GM12878 (cell line): ENCODE measurements at regions not wholly inside any gene's neighbourhood (a gene's known extent, or its start where the extent isn't known, plus 50 kb on each side); places are given as distances from the start of the nearest gene placed in this dataset.
"Not testable (repeated sequence)": the region's sequence is repeated elsewhere in the genome, so short reads cannot be mapped to it uniquely, and the experiment has no call there.

Experiments
- ATAC-seq: fragments of 200-7000 bp; cut with Tn5 transposase; 3 replicates; pipeline ENCODE4 v1.9.1; 2020; ENCODE audit warnings: mild to moderate bottlenecking, moderate library complexity
- BruUV-seq: library from RNA; stranded (reverse); fragments of 400-500 nt; replicated peaks from 2 replicates; lab custom pipeline; 2021; lab: Mats Ljungman, UMichigan
- CTCF ChIA-PET: fragments of 300-600 bp; sonication (Branson Sonifier 250); formaldehyde crosslinking; extraction: SDS; loops from one replicate; lab custom pipeline; 2021; ENCODE audit warnings: inconsistent platforms; lab: Yijun Ruan, JAX
- POLR2A ChIA-PET: fragments of 350-600 bp; formaldehyde crosslinking; extraction: SDS; loops from one replicate; lab custom pipeline; 2021; ENCODE audit warnings: inconsistent platforms; lab: Charles Lee
- RAD21 ChIA-PET: fragments of 300-600 bp; sonication (Branson Sonifier 250); formaldehyde crosslinking; loops from one replicate; lab custom pipeline; 2023; ENCODE audit warnings: antibody characterized with exemption; ENCODE audit not compliant: unreplicated experiment; lab: Charles Lee
- SMC1A ChIA-PET: fragments of 300-600 bp; sonication (Branson Sonifier 250); formaldehyde crosslinking; loops from one replicate; lab custom pipeline; 2023; ENCODE audit not compliant: unreplicated experiment, uncharacterized antibody; lab: Charles Lee
- DNase-seq: peaks from one replicate; pipeline ENCODE4 v3.0.0-alpha.2; 2011; ENCODE audit warnings: low read depth, low spot score
- FAIRE-seq: peaks from 3 replicates; lab custom pipeline; 2011; peaks lifted over from hg19 to GRCh38; lab: Jason Lieb, UNC
- H2AFZ ChIP-seq: 2 replicates; pipeline ENCODE4 v1.6.0; 2011; ENCODE audit warnings: low read depth, low read length, control low read depth; ENCODE audit not compliant: control insufficient read depth
- H3K27ac ChIP-seq: 2 replicates; pipeline ENCODE4 v1.5.1; 2011; ENCODE audit warnings: control low read depth; ENCODE audit not compliant: control insufficient read depth, insufficient read depth
- H3K27me3 ChIP-seq, 2 experiments: replicated peaks in 1 of 2; 2 replicates each; pipeline versions ENCODE4 v1.6.0 to v1.6.1; 2011; ENCODE audit warnings: low read length in 1 of 2; ENCODE audit not compliant: control insufficient read depth in 2 of 2, insufficient read depth in 2 of 2
- H3K36me3 ChIP-seq, 2 experiments: 2 replicates each; pipeline ENCODE4 v1.5.1; 2011; ENCODE audit warnings: low read length in 1 of 2; ENCODE audit not compliant: control insufficient read depth in 2 of 2, insufficient read depth in 2 of 2
- H3K4me1 ChIP-seq: 2 replicates; pipeline ENCODE4 v1.6.1; 2011; ENCODE audit warnings: mild to moderate bottlenecking, low read length, moderate library complexity, mixed read lengths; ENCODE audit not compliant: control insufficient read depth, insufficient read depth
- H3K4me2 ChIP-seq: 2 replicates; pipeline ENCODE4 v1.6.0; 2011; ENCODE audit warnings: control low read depth; ENCODE audit not compliant: control insufficient read depth, insufficient read depth
- H3K4me3 ChIP-seq: fragments of 200-600 bp; sonication (generic); 2 replicates; pipeline ENCODE4 v1.5.1; 2016
- H3K79me2 ChIP-seq: 2 replicates; pipeline ENCODE4 v1.6.0; 2011; ENCODE audit warnings: low read length; ENCODE audit not compliant: control insufficient read depth, insufficient read depth
- H3K9ac ChIP-seq: 2 replicates; pipeline ENCODE4 v1.8.0; 2011; ENCODE audit warnings: low read length, control low read depth, mixed read lengths; ENCODE audit not compliant: control insufficient read depth, insufficient read depth
- H3K9me3 ChIP-seq: replicated peaks from 3 replicates; pipeline ENCODE4 v1.5.1; 2011; ENCODE audit warnings: mild to moderate bottlenecking, low read length; ENCODE audit not compliant: control insufficient read depth, insufficient read depth
- H4K20me1 ChIP-seq: 2 replicates; pipeline ENCODE4 v1.6.0; 2011; ENCODE audit not compliant: control insufficient read depth, insufficient read depth
- IKZF1 ChIP-seq: fragments of 450-650 bp; conservative IDR thresholded peaks from 2 replicates; pipeline ENCODE4 v1.6.1; 2017; ENCODE audit warnings: antibody characterized with exemption, mild to moderate bottlenecking
- REST ChIP-seq: IDR thresholded peaks from 2 replicates; pipeline ENCODE4 v1.6.1; 2012; ENCODE audit warnings: mild to moderate bottlenecking, low read depth, low read length
- whole genome bisulfite sequencing: methylation state at CpG from one replicate; pipeline ENCODE4 v1.1.6; 2016; ENCODE audit warnings: low lambda C conversion rate; ENCODE audit not compliant: insufficient replicate concordance, insufficient coverage; ENCODE audit errors: missing lambda C conversion rate; 5-methylcytosine and 5-hydroxymethylcytosine counted together
- in situ Hi-C: fragments of 300-500 bp; cut with MboI; formaldehyde crosslinking; loops from 9 replicates; pipeline ENCODE4 v1.14.3; 2018; ENCODE audit warnings: mixed read lengths
- intact Hi-C: fragments of 100-400 bp; cut with micrococcal nuclease; formaldehyde crosslinking; loops from one replicate; pipeline ENCODE4 v1.14.2; 2022; ENCODE audit not compliant: unreplicated experiment

- TF ChIP-seq REST (no peak), IKZF1 (no peak)
Measured at GRCh38 chr7:51601461-51601860, 284.9 kb upstream of the COBL start (continued).

GRCh38 chr7:51599935-51600334 lies 283.3 kb upstream of the COBL start:
- H3K4me3 ChIP-seq, in situ Hi-C loops, intact Hi-C loops, CTCF ChIA-PET, H3K9ac ChIP-seq, SMC1A ChIA-PET, H3K4me2 ChIP-seq, POLR2A ChIA-PET, ATAC-seq, H3K27ac ChIP-seq, H2AFZ ChIP-seq, BruUV-seq, FAIRE-seq, H3K36me3 ChIP-seq, H3K9me3 ChIP-seq, H3K4me1 ChIP-seq, DNase-seq, RAD21 ChIA-PET, H3K27me3 ChIP-seq, H3K79me2 ChIP-seq, H4K20me1 ChIP-seq: not testable (repeated sequence)
- 43% methylated on average over 9 of the region's 9 CpGs for WGBS
